Frontal cortex (tissue), 3 donors: ENCODE measurements at regions not wholly inside any gene's neighbourhood (a gene's known extent, or its start where the extent isn't known, plus 50 kb on each side); places are given as distances from the start of the nearest gene placed in this dataset.
"Not testable (repeated sequence)": the region's sequence is repeated elsewhere in the genome, so short reads cannot be mapped to it uniquely, and the experiment has no call there.

Source experiments
- DNase-seq, 2 donors: peaks; one replicate each; pipeline ENCODE4 v3.0.0; 2012; ENCODE audit warnings: low spot score in 2 of 2
- FAIRE-seq: peaks from 2 replicates; lab custom pipeline; 2012; peaks lifted over from hg19 to GRCh38; lab: Jason Lieb, UNC
- donor health status: control.
- donor health status: control.
- donor health status: control.

DNA sequence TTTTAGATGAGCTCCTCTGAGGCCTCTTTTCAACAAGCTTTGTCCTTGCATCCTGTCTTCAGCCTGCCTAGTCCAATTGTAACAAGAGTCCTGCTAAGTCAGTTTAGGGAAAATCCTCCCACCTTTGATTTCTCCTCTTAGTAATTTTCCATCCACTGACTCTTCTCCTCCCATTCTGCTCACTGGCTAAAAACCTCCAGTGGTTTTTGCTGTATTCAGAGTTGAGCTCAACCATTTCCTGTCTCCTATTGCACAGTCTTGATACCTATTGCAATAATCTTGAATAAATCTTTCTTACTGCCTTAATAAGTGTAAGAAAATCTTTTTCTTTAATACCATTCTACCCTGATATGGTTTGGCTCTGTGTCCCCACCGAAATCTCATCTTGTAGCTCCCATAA, 117.8 kb upstream of the ENPP6 start:
- no peak for DNase-seq
- no peak for FAIRE-seq

GRCh38 chr4:184333446-184333845, 115.8 kb upstream of the ENPP6 start:
- not testable (repeated sequence) for FAIRE-seq, DNase-seq

DNA sequence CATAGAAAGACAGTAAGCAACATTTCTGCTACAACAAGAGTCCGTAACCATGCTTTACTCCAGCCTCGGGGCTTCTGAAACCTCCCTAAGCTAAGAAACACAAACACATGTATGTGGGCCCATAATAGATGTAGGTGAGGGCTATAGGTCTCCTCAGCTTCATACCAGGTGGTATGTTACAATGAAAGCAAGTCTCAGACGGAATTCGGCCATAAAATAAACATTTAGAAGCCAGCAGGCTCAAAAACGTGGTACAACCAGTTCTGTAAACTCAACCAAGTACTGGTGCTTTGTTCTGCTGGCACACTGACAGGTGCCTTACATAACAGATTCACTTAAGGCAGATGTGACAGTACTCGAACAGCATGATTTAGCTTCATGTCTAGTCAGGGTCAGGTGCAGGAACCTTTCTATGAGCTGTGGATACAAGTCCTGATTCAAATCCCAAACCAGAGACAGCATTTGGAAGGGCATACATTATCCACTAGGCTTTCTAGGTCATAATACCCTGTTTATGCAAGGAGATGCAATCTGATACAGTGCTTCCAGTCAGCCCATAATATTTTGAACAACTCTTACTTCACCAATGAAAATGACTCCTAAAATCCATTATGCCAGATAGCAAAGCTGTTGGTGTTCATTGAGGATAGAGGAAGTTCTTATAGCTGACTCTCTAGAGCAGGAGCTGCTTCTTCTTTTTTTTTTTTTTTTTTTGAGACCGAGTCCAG, 113.8 kb upstream of the ENPP6 start:
- DNase-seq = no peak
- no peak for FAIRE-seq

- not testable (repeated sequence) for FAIRE-seq, DNase-seq
Measured at GRCh38 chr4:184330517-184331094, 112.9 kb upstream of the ENPP6 start.

GRCh38 chr4:184329659-184330400, 112.2 kb upstream of the ENPP6 start:
- DNase-seq (no peak), FAIRE-seq (no peak)

DNA sequence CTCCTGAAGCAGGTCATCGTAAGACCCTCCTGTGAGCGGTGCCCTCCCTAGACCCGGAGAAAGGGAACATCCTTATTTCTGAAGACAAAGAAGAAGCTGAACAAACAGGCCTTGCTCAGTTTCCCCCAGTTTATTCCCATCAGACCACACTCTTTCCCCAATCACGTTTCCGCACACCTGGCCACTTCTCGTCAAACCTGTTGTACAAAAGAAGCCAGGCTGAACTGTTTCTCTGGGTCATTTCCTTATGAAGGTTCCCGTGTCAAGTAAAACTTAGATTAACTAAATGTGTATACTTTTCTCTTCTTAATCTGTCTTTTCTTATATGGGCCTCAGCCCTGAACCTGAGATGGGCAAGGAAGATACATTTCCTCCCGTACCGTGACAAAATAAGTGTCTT, 111.6 kb upstream of the ENPP6 start:
- DNase-seq = no peak
- no peak for FAIRE-seq

- DNase-seq = no peak
- FAIRE-seq = no peak
Measured at GRCh38 chr4:184328022-184328736, 110.5 kb upstream of the ENPP6 start.

DNA sequence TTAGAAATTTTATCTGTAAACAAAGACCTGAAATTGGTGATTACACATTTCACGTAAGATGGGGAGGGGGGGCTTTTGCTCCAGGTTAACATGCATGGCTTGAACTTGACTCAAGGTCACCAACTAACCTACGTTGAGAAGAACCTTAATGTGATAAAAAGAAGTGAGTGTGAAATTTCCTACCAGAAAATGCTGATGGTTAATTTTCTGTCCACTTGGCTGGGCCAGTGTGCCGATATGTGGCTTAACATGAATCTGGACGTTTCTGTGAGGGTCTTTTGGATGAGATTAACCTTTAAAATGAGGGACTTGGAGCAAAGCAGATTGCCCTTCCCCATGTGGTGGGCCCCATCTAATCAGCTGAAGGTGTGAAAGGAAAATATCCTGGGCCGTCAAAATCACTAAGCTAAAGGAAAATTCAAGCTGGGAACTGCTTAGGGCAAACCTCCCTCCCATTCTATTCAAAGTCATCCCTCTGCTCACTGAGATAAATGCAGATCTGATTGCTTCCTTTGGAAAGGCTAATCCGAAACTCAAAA, 107.3 kb upstream of the ENPP6 start:
- FAIRE-seq (no peak), DNase-seq (no peak)

DNA sequence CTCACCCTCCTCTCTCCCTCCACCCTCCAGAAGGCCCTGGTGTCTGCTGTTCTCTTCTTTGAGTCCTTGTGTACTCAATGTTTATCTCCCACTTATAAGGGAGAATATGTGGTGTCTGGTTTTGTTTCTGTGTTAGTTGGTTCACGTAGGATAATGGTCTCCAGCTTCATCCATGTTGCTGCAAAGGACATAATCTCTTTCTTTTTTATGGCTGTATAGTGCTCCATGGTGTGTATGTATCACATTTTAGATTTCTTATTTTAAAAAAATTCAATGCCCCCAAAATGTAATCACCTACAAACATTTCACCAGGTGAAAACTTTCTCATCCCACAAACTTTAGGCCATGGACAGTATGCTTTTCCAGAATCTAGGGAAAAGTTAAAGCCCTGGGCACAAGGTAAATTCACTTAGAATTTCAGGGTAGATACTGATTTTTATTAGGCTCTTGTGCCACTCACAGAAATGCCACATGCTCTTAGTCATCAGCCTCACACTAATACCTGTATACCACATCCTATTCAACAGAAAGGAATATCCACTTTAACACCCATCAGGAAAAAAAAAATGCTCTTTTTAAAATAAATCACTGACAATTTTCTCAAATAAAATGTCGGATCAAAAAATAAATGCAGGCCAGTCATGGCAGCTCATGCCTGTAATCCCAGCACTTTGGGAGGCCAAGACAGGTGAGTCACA, 104.8 kb upstream of the ENPP6 start:
- DNase-seq = no peak
- FAIRE-seq = no peak

DNA sequence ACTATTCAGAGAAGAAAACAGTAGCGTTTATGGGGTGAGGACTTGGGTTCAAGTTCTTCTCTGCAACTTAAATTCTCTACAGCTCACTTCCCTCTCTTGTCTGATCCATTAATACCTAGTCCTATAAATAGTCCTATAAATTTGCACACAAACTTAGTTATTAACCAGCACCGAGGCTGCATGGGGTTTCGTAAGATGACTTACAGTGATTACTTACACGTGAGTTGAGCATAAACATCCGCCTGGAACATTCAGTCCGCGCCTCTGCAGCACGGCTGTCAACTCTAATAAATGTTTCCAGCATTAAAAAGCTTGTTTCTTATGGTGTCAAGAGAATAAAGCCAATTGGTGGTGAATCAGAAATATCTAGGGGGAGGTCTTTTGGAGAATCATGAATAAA, 103.0 kb upstream of the ENPP6 start:
- no peak for DNase-seq

DNA sequence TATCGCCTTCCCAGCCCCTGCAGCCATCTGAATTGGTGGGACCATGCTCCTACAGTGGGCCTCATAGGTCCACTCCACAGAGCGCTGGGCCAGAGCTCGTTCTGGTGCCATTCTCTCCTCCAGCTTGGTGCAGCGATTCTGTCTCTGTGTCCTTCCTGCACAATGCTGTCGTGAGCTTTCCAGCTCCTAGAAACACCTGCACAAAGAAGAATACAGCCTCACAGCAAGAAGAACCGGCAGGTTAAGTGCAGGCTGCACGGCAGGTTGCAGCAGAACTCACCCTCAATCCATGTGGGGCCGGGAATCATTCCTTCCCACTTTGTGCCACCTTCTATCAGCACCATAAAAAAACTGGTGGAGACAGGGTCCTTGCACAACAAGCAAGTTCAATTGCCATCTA, 101.2 kb upstream of the ENPP6 start:
- no peak for FAIRE-seq

More for the DNA sequence above, 103.0 kb upstream of the ENPP6 start:
- FAIRE-seq = no peak

GRCh38 chr4:184317234-184317918, 99.7 kb upstream of the ENPP6 start:
- DNase-seq (no peak), FAIRE-seq (no peak)

More for the DNA sequence above, 101.2 kb upstream of the ENPP6 start:
- no peak for DNase-seq

DNA sequence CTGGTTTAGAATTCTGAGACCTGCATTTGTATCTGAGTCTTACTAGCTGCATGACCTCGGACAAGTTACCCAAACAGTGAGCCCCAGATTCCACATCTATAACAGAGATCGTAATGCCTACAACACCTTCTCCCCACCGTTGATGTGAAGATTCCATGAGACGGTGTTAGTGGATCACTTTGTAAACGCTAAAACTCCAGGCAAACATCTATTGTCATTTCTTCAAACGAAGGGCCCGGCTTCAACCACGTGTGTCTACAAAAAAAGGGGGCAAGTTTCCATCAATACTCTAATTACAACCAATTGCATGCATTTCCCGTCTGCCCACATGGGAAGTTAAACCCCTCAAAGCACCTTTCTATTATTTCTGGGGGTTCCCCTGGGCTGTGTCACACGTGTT, 99.1 kb upstream of the ENPP6 start:
- no peak for FAIRE-seq

GRCh38 chr4:184315675-184316359, 98.1 kb upstream of the ENPP6 start:
- FAIRE-seq = no peak
- no peak for DNase-seq

More for the DNA sequence above, 99.1 kb upstream of the ENPP6 start:
- no peak for DNase-seq

- FAIRE-seq (no peak), DNase-seq (no peak)
Measured at GRCh38 chr4:184313702-184314659, 96.3 kb upstream of the ENPP6 start.

DNA sequence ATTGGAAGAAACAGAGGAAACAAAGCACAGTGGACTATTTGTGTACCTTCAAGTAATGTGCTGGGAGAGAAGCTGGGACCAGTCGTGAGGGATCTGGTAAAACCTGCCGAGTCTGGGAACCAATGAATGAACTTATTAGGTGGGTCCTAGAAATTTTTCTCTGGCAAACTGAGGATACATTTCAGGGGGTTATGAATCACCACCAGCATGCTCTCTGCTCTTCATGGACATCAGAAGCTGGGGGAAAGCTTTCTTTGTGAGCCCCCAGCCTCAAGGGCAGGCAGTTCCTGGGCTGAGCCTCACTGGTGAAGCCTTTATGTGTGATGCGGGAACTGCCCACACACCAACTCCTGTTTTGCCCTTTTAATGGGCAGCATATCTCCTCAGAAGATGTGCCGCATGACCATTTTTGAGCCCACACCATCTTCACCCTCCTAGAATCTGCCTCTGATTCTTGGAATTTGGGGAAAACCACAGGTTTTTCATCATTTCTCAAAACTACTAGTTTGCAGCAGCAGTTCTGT, 95.4 kb upstream of the ENPP6 start:
- FAIRE-seq = no peak
- DNase-seq = no peak

DNA sequence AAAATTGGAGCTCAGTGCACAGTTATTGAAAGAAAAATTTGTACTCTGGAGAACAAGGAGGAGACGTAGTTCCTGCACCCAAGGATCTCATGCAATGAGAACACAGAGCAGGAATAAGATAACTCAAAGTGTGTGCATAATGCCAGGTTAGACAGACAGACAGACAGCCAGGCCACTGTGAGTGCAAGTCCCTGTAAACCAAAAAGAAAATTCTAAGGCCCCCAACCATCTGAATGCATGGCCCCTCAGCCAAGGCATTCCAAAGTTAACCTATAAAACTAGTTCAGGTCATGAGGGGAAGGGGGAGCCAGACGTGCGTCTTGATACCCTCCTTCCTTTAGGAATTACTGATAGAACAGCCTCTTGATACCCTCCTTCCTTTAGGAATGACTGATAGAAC, 94.5 kb upstream of the ENPP6 start:
- FAIRE-seq (no peak), DNase-seq (no peak)
